Psoas muscle (tissue), 7 donors: ENCODE measurements at regions not wholly inside any gene's neighbourhood (a gene's known extent, or its start where the extent isn't known, plus 50 kb on each side); places are given as distances from the start of the nearest gene placed in this dataset.

Source experiments
- ATAC-seq, 4 donors: fragments of 200-7000 bp; cut with Tn5 transposase; one replicate each; pipeline ENCODE4 v1.9.1; 2020; ENCODE audit warnings: moderate library complexity in 3 of 4, mild to moderate bottlenecking in 2 of 4
- DNase-seq, 2 donors: peaks; one replicate each; pipeline ENCODE4 v3.0.0-alpha.2; 2020
- H3K27ac ChIP-seq: fragments of 200-600 bp; one replicate; pipeline ENCODE4 v1.8.0; 2022
- H3K27me3 ChIP-seq, 3 donors: fragments of 200-600 bp in 1 of 3; one replicate each; pipeline versions ENCODE4 v1.6.1 to v1.8.0; 2013 to 2022; ENCODE audit warnings: low read length in 2 of 3, mild to moderate bottlenecking in 2 of 3, moderate library complexity in 1 of 3; ENCODE audit not compliant: insufficient read depth in 3 of 3
- H3K36me3 ChIP-seq, 2 donors: fragments of 200-600 bp in 1 of 2; one replicate each; pipeline versions ENCODE4 v1.6.1 to v1.8.0; 2013 to 2022; ENCODE audit warnings: low read depth in 1 of 2, mild to moderate bottlenecking in 1 of 2, moderate library complexity in 1 of 2; ENCODE audit not compliant: insufficient read depth in 1 of 2
- H3K4me1 ChIP-seq: fragments of 200-600 bp; one replicate; pipeline ENCODE4 v1.8.0; 2022
- H3K4me3 ChIP-seq: fragments of 200-600 bp; one replicate; pipeline ENCODE4 v1.8.0; 2022; ENCODE audit warnings: mild to moderate bottlenecking
- H3K9me3 ChIP-seq: fragments of 200-600 bp; one replicate; pipeline ENCODE4 v1.8.0; 2022
- WGBS, 3 donors: extraction: QIAGEN DNeasy Blood & Tissue Kit; methylation state at CpG; one replicate each; pipeline versions ENCODE4 v1.1.6 to v1.1.7; 2013; 5-methylcytosine and 5-hydroxymethylcytosine counted together
- intact Hi-C, 2 donors: fragments of 100-400 bp; cut with DNase I; formaldehyde crosslinking; loops; one replicate each; pipeline versions ENCODE4 v1.11.0 to v1.14.2; 2022
- TF ChIP-seq, protein P1 (sequence below): fragments of 200-600 bp; IDR thresholded peaks from one replicate; pipeline ENCODE4 v1.8.0; 2022; ENCODE audit warnings: antibody characterized with exemption
- donor health status: healthy with polysubstance abuse.
- donor health status: DM: no; HTN: no; CAD: no; lungs with moderate emphysema.
- donor health status: Bipolar disorder and iron deficiency.
- donor health status: healthy.
- donor health status: DM: yes; HTN: yes; CAD: no.
- donor health status: DM: no; HTN: no; CAD: no.
- donor health status: DM: yes; HTN: yes; CAD: no.

- ATAC-seq: no peak
- no peak for DNase-seq
- WGBS, 3 donors: 79 to 86% (median 86%) methylated on average over 2 of the region's 2 CpGs
- peaks cover 4% of the 10 kb centered on the region for H3K9me3 ChIP-seq
- no peak overlapping the region for H3K27ac ChIP-seq
- H3K27me3 ChIP-seq: no peaks in the 10 kb centered on the region
- TF ChIP-seq, protein P1, sequence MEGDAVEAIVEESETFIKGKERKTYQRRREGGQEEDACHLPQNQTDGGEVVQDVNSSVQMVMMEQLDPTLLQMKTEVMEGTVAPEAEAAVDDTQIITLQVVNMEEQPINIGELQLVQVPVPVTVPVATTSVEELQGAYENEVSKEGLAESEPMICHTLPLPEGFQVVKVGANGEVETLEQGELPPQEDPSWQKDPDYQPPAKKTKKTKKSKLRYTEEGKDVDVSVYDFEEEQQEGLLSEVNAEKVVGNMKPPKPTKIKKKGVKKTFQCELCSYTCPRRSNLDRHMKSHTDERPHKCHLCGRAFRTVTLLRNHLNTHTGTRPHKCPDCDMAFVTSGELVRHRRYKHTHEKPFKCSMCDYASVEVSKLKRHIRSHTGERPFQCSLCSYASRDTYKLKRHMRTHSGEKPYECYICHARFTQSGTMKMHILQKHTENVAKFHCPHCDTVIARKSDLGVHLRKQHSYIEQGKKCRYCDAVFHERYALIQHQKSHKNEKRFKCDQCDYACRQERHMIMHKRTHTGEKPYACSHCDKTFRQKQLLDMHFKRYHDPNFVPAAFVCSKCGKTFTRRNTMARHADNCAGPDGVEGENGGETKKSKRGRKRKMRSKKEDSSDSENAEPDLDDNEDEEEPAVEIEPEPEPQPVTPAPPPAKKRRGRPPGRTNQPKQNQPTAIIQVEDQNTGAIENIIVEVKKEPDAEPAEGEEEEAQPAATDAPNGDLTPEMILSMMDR: no peak
- no peaks in the 10 kb centered on the region for H3K4me1 ChIP-seq
- H3K4me3 ChIP-seq: no peak overlapping the region
- H3K36me3 ChIP-seq: no peaks in the 10 kb centered on the region
- intact Hi-C loops: no loop called here
Measured at GRCh38 chr2:123528996-123529707, 495.9 kb upstream of the CNTNAP5 start.

- Histone ChIP-seq H3K27me3 (no peaks in the 10 kb centered on the region), H3K9me3 (peaks cover 4% of the 10 kb centered on the region), H3K4me3 (no peak overlapping the region), H3K4me1 (no peaks in the 10 kb centered on the region), H3K27ac (no peak overlapping the region), H3K36me3 (no peaks in the 10 kb centered on the region)
- intact Hi-C loops: no loop called here
- TF ChIP-seq, protein P1: no peak
- WGBS, 3 donors: 90 to 92% (median 90%) methylated on average over 1 of the region's 1 CpG
- no peak for ATAC-seq
- no peak for DNase-seq
Measured at GRCh38 chr2:123530004-123530403, 495.1 kb upstream of the CNTNAP5 start.

DNA sequence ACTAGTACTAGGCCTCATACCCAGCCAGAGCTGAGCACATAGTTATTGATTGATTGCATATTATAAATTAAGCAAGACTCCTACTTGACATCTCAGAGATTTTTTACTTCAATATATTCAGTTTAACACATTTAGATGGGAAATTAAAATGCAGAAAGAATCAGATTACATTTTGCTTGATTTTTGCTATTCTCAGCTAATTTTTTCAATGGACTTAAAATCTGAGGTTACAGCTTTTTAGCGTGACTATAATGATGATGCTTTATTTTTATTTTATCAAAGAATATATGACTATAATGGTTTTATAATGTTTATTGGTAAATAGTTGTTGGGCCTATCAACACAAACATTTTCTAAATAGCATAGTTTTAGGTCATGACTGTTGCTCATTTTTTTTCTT is 493.0 kb upstream of the CNTNAP5 start:
- WGBS, 3 donors: 91 to 98% (median 95%) methylated on average over 1 of the region's 1 CpG
- intact Hi-C loops: no loop called here
- no peaks in the 10 kb centered on the region for H3K4me1 ChIP-seq

DNA sequence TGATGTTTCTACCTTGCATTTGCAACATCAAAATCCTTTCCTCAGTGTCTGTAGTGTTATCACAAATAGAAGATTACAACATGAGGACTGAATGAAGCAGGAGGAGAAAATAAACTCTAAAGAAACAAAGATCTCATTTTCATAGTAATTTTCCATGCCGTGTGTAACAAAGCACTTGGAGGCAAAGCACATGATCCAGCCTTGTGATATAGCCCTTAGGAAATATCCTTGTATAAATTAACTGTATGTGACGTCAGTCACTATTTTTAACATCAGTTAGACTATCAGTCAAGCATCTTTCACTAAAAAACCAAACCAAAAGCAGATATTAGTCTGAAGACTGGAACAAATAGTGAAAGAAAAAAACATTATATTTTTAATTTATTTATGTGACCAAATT is 492.1 kb upstream of the CNTNAP5 start:
- H3K27ac ChIP-seq: no peak overlapping the region
- 35 to 45% (median 41%) methylated on average over 2 of the region's 2 CpGs for WGBS, 3 donors
- ATAC-seq: no peak
- DNase-seq: no peak
- H3K36me3 ChIP-seq: no peaks in the 10 kb centered on the region
- H3K27me3 ChIP-seq: no peaks in the 10 kb centered on the region
- intact Hi-C loops: no loop called here
- no peaks in the 10 kb centered on the region for H3K9me3 ChIP-seq
- TF ChIP-seq, protein P1: no peak
- H3K4me3 ChIP-seq: no peak overlapping the region
- no peaks in the 10 kb centered on the region for H3K4me1 ChIP-seq

More for the DNA sequence above, 493.0 kb upstream of the CNTNAP5 start:
- Histone ChIP-seq H3K9me3 (no peaks in the 10 kb centered on the region), H3K27ac (no peak overlapping the region), H3K27me3 (no peaks in the 10 kb centered on the region), H3K4me3 (no peak overlapping the region), H3K36me3 (no peaks in the 10 kb centered on the region)
- ATAC-seq: no peak
- DNase-seq: no peak
- TF ChIP-seq, protein P1: no peak

GRCh38 chr2:123540291-123540690 is 484.8 kb upstream of the CNTNAP5 start:
- no peak overlapping the region for H3K4me3 ChIP-seq
- H3K9me3 ChIP-seq: no peaks in the 10 kb centered on the region
- 74 to 82% (median 77%) methylated on average over 5 of the region's 5 CpGs for WGBS, 3 donors
- H3K27ac ChIP-seq: no peak overlapping the region
- no peak for ATAC-seq
- intact Hi-C loops: no loop called here
- H3K36me3 ChIP-seq: no peaks in the 10 kb centered on the region
- TF ChIP-seq, protein P1: no peak
- no peaks in the 10 kb centered on the region for H3K4me1 ChIP-seq
- no peak for DNase-seq
- H3K27me3 ChIP-seq: no peaks in the 10 kb centered on the region
